ENCODE measurements at regions not wholly inside any gene's neighbourhood (a gene's known extent, or its start where the extent isn't known, plus 50 kb on each side); places are given as distances from the start of the nearest gene placed in this dataset.

DNA sequence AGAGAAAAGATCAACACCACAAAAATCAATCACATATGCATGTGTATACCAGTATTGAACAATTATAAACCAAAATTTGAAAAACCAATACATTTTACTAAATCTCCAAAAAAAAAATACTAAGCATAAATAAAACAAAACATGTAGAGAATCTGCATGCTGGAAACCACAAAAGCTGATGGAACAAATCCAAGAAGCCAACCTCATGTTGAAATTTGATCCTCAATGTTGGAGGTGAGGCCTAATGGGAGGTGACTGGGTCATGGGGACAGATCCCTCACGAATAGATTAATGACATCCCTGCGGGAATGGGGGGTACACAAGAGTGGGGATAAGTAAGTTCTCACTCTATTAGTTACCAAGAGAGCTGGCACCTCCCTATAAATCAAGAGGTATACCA lies 82.5 kb downstream of the OAT start:
- TF ChIP-seq, protein P1, sequence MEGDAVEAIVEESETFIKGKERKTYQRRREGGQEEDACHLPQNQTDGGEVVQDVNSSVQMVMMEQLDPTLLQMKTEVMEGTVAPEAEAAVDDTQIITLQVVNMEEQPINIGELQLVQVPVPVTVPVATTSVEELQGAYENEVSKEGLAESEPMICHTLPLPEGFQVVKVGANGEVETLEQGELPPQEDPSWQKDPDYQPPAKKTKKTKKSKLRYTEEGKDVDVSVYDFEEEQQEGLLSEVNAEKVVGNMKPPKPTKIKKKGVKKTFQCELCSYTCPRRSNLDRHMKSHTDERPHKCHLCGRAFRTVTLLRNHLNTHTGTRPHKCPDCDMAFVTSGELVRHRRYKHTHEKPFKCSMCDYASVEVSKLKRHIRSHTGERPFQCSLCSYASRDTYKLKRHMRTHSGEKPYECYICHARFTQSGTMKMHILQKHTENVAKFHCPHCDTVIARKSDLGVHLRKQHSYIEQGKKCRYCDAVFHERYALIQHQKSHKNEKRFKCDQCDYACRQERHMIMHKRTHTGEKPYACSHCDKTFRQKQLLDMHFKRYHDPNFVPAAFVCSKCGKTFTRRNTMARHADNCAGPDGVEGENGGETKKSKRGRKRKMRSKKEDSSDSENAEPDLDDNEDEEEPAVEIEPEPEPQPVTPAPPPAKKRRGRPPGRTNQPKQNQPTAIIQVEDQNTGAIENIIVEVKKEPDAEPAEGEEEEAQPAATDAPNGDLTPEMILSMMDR (IDR thresholded peaks at IDR 0.05) = no peak
- TF ChIP-seq, protein P2, sequence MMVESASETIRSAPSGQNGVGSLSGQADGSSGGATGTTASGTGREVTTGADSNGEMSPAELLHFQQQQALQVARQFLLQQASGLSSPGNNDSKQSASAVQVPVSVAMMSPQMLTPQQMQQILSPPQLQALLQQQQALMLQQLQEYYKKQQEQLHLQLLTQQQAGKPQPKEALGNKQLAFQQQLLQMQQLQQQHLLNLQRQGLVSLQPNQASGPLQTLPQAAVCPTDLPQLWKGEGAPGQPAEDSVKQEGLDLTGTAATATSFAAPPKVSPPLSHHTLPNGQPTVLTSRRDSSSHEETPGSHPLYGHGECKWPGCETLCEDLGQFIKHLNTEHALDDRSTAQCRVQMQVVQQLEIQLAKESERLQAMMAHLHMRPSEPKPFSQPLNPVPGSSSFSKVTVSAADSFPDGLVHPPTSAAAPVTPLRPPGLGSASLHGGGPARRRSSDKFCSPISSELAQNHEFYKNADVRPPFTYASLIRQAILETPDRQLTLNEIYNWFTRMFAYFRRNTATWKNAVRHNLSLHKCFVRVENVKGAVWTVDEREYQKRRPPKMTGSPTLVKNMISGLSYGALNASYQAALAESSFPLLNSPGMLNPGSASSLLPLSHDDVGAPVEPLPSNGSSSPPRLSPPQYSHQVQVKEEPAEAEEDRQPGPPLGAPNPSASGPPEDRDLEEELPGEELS (CRISPR knock-in tag; IDR thresholded peaks at IDR 0.05) = no peak
- TF ChIP-seq, protein P3, sequence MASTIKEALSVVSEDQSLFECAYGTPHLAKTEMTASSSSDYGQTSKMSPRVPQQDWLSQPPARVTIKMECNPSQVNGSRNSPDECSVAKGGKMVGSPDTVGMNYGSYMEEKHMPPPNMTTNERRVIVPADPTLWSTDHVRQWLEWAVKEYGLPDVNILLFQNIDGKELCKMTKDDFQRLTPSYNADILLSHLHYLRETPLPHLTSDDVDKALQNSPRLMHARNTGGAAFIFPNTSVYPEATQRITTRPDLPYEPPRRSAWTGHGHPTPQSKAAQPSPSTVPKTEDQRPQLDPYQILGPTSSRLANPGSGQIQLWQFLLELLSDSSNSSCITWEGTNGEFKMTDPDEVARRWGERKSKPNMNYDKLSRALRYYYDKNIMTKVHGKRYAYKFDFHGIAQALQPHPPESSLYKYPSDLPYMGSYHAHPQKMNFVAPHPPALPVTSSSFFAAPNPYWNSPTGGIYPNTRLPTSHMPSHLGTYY (CRISPR knock-in tag; IDR thresholded peaks at IDR 0.05) = no peak
- TF ChIP-seq ATF1 (CRISPR knock-in tag; IDR thresholded peaks at IDR 0.05) = no peak

All from WTC11 (cell line).